NCI-H1092 (cell line): ENCODE measurements at regions not wholly inside any gene's neighbourhood (a gene's known extent, or its start where the extent isn't known, plus 50 kb on each side); places are given as distances from the start of the nearest gene placed in this dataset.
"Not testable (repeated sequence)": the region's sequence is repeated elsewhere in the genome, so short reads cannot be mapped to it uniquely, and the experiment has no call there.

Source experiments
- DNase-seq: peaks from one replicate; lab custom pipeline; 2025; lab: John Stamatoyannopoulos, UW

- DNase-seq = no peak
Measured at GRCh38 chr6:74631564-74631963, 574.3 kb downstream of the COL12A1 start.

- DNase-seq = no peak
Measured at GRCh38 chr6:74626288-74626687, 579.6 kb downstream of the COL12A1 start.

- DNase-seq = no peak
Measured at GRCh38 chr6:74623027-74623426, 582.8 kb downstream of the COL12A1 start.

GRCh38 chr6:74611220-74611619 is 594.6 kb downstream of the COL12A1 start:
- no peak for DNase-seq

- DNase-seq = no peak
Measured at GRCh38 chr6:74610352-74610751, 595.5 kb downstream of the COL12A1 start.

- no peak for DNase-seq
Measured at GRCh38 chr6:74609871-74610270, 596.0 kb downstream of the COL12A1 start.

GRCh38 chr6:74607934-74608333 is 597.9 kb downstream of the COL12A1 start:
- no peak for DNase-seq

GRCh38 chr6:74607468-74607867 is 598.4 kb downstream of the COL12A1 start:
- DNase-seq = no peak

GRCh38 chr6:74606582-74607071 is 599.2 kb downstream of the COL12A1 start:
- no peak for DNase-seq

GRCh38 chr6:74605922-74606581 is 599.8 kb downstream of the COL12A1 start:
- DNase-seq = no peak

- no peak for DNase-seq
Measured at GRCh38 chr6:74604279-74604678, 601.6 kb downstream of the COL12A1 start.

- DNase-seq = no peak
Measured at GRCh38 chr6:74603322-74604076, 602.4 kb downstream of the COL12A1 start.

- no peak for DNase-seq
Measured at GRCh38 chr6:74602206-74602605, 603.6 kb downstream of the COL12A1 start.

GRCh38 chr6:74598462-74599393 is 607.1 kb downstream of the COL12A1 start:
- no peak for DNase-seq

GRCh38 chr6:74597840-74598239 is 608.0 kb downstream of the COL12A1 start:
- no peak for DNase-seq

- DNase-seq = no peak
Measured at GRCh38 chr6:74597266-74597665, 608.6 kb downstream of the COL12A1 start.

GRCh38 chr6:74596588-74596987 is 609.3 kb downstream of the COL12A1 start:
- no peak for DNase-seq

GRCh38 chr6:74594350-74594749 is 611.5 kb downstream of the COL12A1 start:
- not testable (repeated sequence) for DNase-seq

GRCh38 chr6:74588094-74588832 is 617.6 kb downstream of the COL12A1 start:
- no peak for DNase-seq

GRCh38 chr6:74587386-74587785 is 618.5 kb downstream of the COL12A1 start:
- no peak for DNase-seq

- no peak for DNase-seq
Measured at GRCh38 chr6:74585753-74586152, 620.1 kb downstream of the COL12A1 start.

GRCh38 chr6:74581681-74582080 is 624.2 kb downstream of the COL12A1 start:
- DNase-seq = no peak
